Umbilical cord (tissue), 1 donor: ENCODE measurements at regions not wholly inside any gene's neighbourhood (a gene's known extent, or its start where the extent isn't known, plus 50 kb on each side); places are given as distances from the start of the nearest gene placed in this dataset.
"Not testable (repeated sequence)": the region's sequence is repeated elsewhere in the genome, so short reads cannot be mapped to it uniquely, and the experiment has no call there.

ENCODE experiments used
- DNase-seq: peaks from one replicate; pipeline ENCODE4 v3.0.0-alpha.2; 2015; ENCODE audit warnings: low spot score

- DNase-seq = no peak
Measured at GRCh38 chr9:115879451-115879850, 274.1 kb upstream of the PAPPA start.

- no peak for DNase-seq
Measured at GRCh38 chr9:115880221-115880885, 273.2 kb upstream of the PAPPA start.

GRCh38 chr9:115882911-115883310, 270.7 kb upstream of the PAPPA start:
- no peak for DNase-seq

- peak; percentile 36 for DNase-seq
Measured at GRCh38 chr9:115883467-115884329, 269.9 kb upstream of the PAPPA start.

GRCh38 chr9:115884846-115885245, 268.7 kb upstream of the PAPPA start:
- no peak for DNase-seq

GRCh38 chr9:115888131-115888530, 265.5 kb upstream of the PAPPA start:
- no peak for DNase-seq

GRCh38 chr9:115891929-115892328, 261.7 kb upstream of the PAPPA start:
- no peak for DNase-seq

GRCh38 chr9:115898478-115898877, 255.1 kb upstream of the PAPPA start:
- DNase-seq = not testable (repeated sequence)

GRCh38 chr9:115900698-115901097, 252.9 kb upstream of the PAPPA start:
- no peak for DNase-seq

- no peak for DNase-seq
Measured at GRCh38 chr9:115910959-115911358, 242.6 kb upstream of the PAPPA start.

- no peak for DNase-seq
Measured at GRCh38 chr9:115912086-115912485, 241.5 kb upstream of the PAPPA start.

- DNase-seq = peak; percentile 64
Measured at GRCh38 chr9:115913696-115914095, 239.9 kb upstream of the PAPPA start.

- no peak for DNase-seq
Measured at GRCh38 chr9:115914291-115914690, 239.3 kb upstream of the PAPPA start.

- no peak for DNase-seq
Measured at GRCh38 chr9:115921301-115921700, 232.3 kb upstream of the PAPPA start.

- no peak for DNase-seq
Measured at GRCh38 chr9:115922444-115922843, 231.1 kb upstream of the PAPPA start.

- no peak for DNase-seq
Measured at GRCh38 chr9:115923410-115923809, 230.2 kb upstream of the PAPPA start.

- DNase-seq = peak; percentile 8
Measured at GRCh38 chr9:115923903-115924668, 229.5 kb upstream of the PAPPA start.

- DNase-seq = no peak
Measured at GRCh38 chr9:115924669-115924987, 229.0 kb upstream of the PAPPA start.

GRCh38 chr9:115925424-115925823, 228.2 kb upstream of the PAPPA start:
- DNase-seq = no peak

GRCh38 chr9:115930472-115930871, 223.1 kb upstream of the PAPPA start:
- no peak for DNase-seq

- no peak for DNase-seq
Measured at GRCh38 chr9:115938479-115938878, 215.1 kb upstream of the PAPPA start.

GRCh38 chr9:115939065-115939765, 214.4 kb upstream of the PAPPA start:
- peak; percentile 21 for DNase-seq
